Kidney capillary endothelial cell (primary cell): ENCODE measurements at regions not wholly inside any gene's neighbourhood (a gene's known extent, or its start where the extent isn't known, plus 50 kb on each side); places are given as distances from the start of the nearest gene placed in this dataset.
"Not testable (repeated sequence)": the region's sequence is repeated elsewhere in the genome, so short reads cannot be mapped to it uniquely, and the experiment has no call there.

Experiments used
- DNase-seq: peaks from one replicate; pipeline ENCODE4 v3.0.0-alpha.2; 2018; ENCODE audit warnings: low spot score

DNA sequence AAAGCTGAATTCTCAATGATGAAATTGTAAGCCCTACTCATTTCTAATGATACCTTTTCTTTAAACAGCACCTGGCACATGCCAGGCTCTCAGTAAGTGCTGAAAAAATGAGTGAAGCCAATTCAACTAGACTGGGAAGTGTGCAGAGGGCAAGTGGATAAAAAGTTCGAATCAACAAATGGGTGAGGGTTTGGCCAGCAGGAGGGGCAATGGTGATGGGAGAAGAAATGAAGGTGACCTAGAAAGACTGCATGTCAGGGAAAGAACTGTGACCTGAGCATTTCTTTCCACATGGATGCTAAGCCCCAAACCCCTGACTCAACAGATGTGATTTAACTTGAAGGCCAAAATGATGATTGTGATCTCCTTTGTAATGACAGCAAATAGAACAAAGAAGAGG, 54.6 kb downstream of the DKK1 start:
- DNase-seq: no peak

DNA sequence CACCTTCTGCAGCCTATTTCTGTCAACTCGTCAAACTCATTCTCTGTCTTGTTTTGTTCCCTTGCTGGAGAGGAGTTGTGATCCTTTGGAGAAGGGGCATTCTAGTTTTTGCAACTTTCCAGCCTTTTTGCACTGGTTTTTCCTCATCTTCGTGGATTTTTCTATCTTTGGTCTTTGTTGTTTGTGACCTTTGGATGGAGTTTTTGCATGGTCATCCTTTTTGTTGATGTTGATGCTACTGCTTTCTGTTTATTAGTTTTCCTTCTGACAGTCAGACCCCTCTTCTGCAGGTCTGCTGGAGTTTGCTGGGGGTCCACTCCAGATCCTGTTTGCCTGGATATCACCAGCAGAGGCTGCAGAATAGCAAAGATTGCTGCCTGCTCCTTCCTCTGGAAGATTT, 60.1 kb downstream of the DKK1 start:
- DNase-seq: not testable (repeated sequence)

DNA sequence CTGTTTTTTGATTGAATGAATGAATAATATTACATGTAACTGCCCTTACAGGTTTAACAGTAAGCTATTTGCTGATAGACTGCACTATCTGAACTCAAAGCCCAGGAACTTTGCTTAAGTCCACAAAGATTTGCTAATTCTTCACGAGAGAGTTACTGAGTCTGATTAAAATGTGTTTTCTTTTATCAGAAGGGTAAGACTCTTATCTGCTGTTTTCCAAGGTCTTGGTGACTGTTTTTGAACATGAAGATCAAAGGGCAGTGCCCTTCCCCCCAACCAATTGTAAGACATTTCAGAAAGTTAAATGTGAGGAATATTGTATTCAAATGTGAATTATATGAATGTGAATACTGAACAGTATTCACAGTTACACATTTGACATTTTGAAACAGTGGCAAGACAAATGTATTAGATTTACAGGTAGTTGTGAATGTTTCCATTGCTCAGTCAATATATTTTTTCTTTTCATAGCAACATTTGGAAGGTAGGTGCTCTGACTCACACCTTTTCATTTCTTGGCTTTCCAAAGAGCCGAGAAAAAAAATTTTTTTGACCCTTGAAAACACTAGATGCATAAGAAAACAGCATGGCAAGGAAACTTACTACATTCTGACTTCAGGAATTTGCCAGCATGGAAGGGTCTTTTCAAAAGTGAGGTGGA, 62.7 kb downstream of the DKK1 start:
- no peak for DNase-seq

DNA sequence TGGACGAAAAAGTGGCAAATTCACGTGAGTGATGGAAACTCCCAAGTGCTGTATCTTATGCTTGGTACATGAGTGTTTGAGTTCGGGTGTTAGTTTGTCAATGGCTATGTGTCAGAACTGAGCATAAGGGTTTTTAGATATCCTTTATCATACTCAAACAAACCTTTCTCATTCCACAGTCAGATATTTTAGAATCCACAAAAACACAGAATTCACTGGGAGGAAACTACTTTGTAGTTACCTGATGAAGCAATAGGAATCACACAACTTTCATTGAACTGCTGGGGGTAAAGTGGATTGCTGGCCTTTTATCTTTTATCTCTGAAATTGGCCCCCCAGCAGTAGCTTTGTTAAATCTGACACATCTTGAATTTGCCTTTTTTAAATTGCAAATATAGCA, 64.0 kb downstream of the DKK1 start:
- no peak for DNase-seq

DNA sequence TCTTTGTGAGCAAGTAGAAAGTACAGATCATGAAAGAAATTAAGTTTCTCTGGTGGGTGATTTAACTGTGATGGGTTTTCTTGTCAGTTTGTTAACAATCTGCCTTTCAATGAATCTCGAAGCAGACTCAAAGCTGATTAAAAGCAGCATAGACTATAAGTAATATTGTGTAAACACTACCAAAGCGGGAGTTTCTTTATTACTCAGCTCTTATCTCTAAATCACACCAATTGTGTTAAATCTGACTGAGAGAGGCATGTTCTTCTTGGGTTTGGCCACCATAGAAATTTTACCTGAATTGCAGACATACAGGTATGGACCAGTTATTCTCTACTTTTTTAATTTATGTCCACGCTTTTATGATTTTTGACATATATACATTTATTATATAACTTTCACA, 65.2 kb downstream of the DKK1 start:
- no peak for DNase-seq

DNA sequence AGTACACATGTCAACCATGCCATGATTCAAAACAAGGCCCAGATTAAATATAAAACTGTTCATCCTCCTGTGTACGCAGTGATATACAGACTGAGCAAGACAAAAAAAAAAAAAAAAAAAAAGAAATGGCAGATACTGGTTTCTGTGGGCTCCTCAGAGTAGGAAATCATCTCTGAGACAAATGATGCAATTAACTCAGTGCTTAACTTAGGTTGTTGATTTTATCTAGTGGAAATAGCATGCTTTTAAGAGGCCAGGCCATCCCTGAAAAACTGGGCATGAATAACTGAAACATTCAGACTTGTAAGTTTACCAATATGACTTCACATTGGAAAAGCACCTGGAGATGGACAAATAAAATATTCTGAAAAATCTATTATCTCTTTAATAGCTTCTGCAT, 69.0 kb downstream of the DKK1 start:
- DNase-seq: no peak

DNA sequence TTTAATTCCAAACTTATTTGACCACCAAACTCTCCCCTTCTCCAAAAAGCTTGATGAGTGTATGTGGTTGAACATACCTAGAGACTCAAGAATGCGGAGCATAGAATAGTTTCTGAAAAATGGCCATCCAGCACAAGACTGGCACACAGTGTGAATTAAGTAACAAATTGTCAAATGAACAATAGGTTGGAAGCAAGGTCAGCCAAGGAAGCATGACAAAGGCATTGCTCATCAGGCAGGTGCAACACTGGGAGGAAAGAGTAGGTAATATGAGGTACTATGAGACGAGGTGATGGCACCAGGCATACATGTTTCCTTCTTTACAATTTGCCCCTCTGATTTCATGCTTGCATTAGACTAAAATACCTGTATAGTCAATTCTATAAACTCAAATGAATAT, 73.7 kb downstream of the DKK1 start:
- peak; percentile 14 for DNase-seq

DNA sequence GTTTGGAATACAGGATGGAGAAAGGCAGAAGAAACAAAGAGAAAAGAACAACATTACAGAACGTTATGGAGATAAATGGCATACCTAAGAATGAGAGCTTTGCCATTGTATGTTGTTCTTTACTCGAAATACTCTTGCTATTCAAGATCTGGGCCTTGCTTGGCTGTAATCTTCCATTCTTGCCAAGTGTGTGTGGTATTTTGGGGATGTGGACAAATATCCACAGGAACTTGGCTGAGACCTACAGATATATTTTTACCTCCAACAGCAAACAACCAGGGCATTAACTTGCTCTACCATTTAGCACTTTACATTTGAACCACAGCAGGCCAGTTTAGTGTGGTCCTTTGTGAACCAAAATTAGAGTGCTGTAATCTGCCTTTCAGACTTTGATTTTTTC, 76.3 kb downstream of the DKK1 start:
- no peak for DNase-seq

DNA sequence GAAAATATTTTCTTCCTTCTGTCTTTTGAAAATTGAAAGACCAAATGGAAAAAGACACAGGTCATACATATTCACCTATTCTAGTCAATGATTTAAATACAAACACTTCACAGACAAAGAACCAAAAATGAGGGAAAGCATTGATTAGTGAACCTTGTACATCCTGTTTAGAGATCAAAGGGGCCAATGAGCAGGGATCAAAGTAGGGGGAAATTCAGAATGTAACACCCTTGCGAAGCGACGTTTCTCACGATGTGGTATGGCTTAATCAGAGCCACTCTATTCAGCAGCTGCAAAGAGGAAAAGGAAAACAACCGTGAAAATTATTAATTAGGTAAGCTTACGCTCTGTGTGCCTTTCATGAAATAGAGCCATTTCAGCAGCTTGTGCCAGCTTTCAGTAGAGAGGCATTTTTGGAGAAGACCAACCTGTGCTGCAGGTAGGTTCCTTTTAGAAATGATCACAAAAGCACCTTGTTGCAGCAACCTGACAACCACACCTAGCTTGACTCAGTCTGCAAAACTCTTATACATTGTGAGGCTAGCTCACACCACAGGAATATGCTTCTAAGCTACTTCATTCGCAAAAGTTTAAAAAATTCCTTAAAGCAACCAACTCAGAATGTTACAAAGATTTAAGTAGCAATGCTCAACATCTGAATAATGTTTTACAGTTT, 78.0 kb downstream of the DKK1 start:
- no peak for DNase-seq

DNA sequence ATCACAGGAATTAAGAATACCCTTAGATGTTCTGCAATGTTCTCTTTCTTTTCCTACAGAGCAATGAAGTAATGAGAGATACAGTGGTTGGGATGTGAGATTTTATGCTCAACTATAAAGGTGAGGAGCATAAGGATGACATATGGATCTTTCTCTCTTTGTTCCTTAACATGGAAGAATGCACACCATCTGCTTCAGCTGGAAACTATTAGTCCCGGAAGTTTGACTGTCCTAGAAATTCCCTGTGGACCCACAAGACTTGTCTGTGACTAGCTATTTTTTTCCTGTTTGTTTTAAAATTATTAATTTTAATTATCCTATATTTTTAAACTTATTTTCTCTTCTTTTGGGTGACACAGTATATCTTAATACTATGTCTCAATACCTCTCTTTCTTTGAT, 80.2 kb downstream of the DKK1 start:
- no peak for DNase-seq

DNA sequence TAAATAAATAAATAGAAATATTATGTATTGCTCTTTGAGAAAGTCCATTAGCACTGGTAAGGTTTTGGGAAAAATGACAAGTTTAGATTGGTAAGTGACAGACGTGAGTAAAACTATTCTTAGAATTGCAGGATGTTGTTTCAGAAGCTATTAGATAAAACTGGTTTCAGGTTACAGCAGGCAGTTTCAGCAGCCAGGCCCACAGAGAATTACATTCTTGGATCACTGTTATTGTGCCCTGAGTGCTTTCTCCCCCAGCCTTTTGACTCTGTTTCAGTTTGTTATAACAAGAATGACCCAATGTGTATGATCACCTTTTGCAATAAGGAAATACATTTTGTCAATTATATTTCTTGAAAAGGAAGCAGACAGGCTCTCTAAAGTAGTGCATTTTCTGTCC, 86.5 kb downstream of the DKK1 start:
- DNase-seq: no peak

DNA sequence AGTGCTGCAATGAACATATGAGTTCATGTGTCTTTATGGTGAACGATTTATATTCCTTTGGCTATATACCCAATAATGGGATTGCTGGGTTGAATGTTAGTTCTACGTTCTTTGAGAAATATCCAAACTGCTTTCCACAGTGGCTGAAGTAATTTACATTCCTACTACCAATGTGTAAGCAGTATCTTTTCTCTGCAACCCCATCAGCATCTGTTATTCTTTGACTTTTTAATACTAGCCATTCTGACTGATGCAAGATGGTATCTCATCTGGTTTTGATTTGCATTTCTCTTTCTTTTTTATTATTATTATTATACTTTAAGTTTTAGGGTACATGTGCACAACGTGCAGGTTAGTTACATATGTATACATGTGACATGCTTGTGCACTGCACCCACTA, 89.7 kb downstream of the DKK1 start:
- not testable (repeated sequence) for DNase-seq

DNA sequence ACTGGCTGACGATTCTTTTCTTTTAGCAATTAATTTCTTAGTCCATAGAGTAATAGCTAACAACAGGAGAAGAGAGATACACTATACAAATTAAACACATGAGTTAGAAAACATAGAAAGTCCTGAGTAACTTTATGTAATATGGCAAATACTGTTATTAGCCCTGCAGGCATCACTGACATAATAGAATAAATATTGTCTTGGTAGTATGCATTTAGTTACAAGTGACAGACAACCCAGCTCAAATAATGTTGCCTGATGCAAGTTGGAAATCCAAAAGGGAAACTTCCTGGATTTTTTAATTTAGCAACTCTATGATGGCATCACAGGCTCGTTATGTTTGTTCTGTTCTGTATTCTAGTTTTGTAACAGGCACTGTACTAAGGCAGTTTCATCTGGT, 95.1 kb downstream of the DKK1 start:
- DNase-seq: no peak

DNA sequence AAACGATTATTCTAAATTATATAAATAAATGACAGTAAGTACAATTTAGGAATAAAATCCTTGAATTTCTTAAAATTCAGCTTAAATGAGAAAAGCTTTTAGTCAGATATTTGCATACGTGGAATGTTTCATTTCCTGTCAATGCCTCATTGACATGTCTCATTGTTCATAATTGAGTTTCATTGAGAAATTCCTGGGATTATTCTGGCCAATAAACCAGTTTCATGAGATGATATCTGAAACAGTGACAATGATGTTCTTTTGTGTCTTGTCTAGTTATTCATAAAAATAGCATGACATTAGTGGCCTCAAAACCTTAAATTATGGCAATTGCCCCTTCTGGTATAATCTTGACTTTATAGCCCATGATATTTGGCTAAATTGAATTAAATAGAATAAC, 95.8 kb downstream of the DKK1 start:
- no peak for DNase-seq

DNA sequence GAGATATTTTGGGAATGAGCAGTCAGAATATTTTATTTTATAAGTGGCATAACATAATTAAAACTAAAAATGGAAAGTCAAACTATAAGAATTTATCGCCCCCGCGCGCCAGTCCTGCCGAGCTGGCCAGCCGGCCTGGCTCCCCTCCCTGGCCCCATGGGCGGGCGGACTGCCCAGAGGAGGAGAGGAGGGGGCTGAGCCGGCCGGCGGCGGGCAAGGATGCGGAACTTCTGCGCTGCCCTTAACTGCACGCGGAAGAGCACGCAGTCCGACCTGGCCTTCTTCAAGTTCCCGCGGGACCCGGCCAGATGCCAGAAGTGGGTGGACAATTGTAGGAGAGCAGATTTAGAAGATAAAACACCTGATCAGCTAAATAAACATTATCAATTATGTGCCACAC, 96.8 kb downstream of the DKK1 start:
- DNase-seq: no peak

DNA sequence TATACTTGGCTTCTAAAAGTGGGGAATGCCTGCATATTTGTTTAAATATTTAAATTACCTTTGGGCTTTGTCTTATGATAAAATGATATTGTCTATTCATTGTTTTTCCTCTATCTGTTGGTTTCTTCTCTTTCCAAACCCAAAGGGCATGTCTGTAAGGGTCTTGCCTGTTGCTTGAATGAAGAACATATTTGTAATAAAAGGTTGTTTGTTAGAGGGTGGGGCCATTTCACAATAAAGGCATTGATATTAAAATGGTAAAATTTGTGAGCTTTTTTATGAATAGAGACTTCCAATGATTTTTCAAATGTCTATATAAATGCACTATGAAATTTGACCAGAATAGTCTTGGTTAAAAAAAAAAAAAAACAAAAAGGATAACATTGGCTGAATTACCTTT, 105.2 kb downstream of the DKK1 start:
- DNase-seq: no peak

DNA sequence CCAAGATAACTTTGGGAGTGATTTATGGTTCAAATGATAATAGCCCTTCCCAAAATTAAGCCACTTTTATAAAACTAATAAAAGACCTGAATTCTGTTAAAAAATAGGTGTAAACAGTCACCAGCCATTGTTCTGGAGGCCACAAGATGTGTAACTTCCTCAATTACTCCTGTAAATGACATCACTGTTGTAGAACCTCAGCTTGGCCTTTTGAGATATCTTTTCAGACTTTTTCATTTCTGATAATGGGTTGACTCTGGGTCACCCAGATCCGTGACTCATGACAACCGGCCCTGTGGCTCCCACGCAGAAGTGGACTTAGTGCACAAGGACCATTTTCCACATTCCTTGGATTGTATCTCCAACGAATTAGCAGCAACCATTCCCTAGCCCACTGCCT, 106.6 kb downstream of the DKK1 start:
- DNase-seq: peak; percentile 75

DNA sequence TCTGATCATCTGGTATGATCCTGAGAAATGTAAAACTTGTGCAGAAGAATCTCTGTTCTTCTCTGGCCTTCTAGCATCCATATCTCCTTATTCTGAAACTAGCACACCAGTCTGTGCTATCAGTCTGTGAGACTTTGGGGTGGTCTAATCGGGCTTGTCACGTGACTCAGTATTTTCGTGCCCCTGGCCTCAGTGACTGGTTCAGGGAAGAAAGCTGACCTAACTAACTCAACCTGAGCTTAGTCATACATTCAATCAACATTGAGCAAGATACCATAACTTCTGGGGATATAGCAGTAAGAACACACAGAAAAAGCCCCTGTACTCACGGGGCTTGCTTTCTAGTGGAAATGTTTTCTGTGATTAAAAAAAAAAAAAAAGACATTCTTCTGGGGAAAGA, 109.3 kb downstream of the DKK1 start:
- no peak for DNase-seq

DNA sequence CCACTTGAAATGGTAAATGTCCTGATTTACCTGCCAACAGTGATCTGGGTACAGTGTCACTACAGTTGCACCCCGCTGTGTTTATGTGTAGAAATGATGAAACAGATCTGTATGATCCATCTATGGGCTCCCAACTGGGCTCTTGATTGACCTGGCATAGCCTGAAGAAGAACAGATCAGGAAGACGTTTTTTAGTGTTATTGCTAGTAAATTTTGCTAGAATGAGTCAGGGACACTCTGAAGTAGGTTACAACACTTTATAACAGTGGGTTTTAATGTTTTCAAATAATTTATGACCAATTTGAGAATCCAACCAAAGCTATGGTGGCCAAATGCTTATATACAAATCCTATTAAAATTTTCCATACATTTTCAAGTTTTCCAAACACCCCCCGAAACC, 110.3 kb downstream of the DKK1 start:
- no peak for DNase-seq

DNA sequence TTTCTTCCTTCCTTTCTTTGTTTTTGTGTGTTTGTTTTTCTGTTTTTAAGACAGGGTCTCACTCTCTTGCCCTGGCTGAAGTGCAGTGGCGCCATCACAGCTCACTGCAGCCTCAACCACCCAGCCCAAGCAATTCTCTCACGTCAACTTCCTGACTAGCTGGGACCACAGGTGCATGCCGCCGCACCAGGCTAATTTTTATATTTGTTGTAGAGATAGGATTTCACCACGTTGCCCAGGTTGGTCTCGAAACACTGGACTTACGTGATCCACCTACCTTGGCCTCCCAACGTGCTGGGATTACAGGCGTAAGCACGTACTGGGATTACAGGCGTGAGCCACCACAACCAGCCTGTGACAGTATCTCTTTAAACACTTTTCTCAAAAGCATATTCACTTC, 120.7 kb downstream of the DKK1 start:
- no peak for DNase-seq

DNA sequence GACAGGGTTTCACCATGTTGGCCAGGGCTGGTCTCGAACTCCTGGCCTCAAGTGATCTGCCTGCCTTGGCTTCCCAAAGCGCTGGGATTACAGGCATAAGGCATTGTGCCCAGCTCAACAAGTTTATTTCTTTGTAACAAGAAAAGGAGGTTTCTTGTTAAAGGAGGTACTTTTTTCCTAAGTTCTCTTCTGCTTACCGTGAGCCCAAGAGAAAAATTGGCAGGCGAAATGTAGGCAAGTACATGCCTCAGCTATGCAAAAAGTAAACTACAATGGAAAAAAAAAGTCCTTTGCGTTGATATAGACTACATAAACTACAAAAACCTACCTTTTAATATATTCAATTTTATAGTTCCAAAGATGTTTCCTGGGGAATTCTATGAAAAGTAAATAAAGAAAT, 122.6 kb downstream of the DKK1 start:
- no peak for DNase-seq

DNA sequence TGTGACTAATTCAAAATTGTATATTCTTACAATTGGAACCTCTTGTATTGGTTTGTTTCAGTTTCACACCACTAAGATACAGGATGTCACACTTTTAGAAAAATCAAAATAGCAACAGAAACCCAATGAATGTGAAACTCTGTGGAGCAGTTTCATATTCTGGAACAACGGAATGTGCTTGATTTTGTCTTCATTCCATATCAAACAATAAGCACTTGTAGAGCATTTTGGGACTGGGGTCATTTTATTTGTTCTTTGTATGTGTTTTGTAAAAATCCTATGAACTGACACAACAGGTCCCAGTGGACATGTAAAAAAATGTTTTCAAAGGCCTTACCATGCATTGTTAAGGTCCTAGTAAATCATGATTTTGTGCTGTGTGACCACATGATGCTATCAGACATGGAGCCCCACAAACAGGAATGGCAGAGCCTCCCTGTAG, 123.1 kb downstream of the DKK1 start:
- DNase-seq: no peak

DNA sequence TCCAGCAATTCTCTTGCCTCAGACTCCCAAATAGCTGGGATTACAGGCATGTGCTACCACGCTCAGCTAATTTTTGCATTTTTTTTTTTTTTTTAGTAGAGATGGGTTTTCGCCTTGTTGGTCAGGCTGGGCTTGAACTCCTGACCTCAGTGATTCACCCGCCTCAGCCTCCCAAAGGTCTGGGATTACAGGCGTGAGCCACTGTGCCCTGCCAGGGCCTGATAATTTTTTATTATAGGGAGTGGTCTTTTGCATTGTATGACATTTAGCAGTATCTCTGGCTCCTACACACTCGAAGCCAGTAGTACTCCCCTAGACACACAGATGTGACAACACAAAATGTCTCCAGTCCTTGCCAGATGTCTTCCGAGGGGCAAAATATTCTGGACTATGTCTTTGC, 124.0 kb downstream of the DKK1 start:
- DNase-seq: no peak

DNA sequence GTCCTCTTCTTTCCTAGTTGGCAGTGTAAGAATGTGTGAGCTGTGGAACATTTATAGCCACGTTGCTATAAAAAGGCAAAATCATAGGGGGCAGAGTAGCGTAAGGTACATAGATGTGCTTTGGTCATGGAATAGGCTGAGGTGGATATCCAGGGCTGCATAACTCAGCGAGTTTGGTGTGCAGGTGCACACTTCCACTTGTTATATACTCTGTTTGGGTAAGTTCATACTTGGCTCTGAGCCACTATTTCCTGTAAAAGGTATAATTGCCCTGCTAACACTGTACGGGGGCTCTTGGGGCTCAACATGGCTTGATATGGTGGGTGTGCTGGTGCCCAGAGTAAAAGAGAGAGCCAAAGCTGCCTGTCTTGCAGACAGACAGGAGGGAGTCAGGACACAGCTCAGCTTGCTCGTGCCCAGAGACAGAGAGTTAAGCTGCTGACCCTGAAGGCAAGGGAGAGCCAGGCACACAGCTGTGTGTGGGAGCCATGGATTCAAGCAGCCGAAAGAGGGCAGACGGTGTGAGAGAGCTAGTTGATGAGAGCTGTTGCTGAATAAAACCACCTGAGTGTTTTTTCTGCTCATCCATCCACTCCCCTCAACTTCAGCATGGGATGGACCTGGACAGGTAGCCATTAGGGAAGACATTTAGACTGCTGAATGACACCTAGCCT, 126.7 kb downstream of the DKK1 start:
- DNase-seq: no peak
